HL-60 (cell line): ENCODE measurements at regions not wholly inside any gene's neighbourhood (a gene's known extent, or its start where the extent isn't known, plus 50 kb on each side); places are given as distances from the start of the nearest gene placed in this dataset.

Source experiments
- DNase-seq, 2 experiments: peaks; one replicate each; pipeline ENCODE4 v3.0.0-alpha.2; 2010 to 2020; ENCODE audit warnings: low read depth in 1 of 2, low spot score in 1 of 2
- H3K27ac ChIP-seq: fragments of 250-450 bp; sonication (Bioruptor Pico); replicated peaks from 2 replicates; pipeline ENCODE4 v1.5.1; 2020; ENCODE audit warnings: mild to moderate bottlenecking, moderate library complexity
- H3K27me3 ChIP-seq: fragments of 250-450 bp; sonication (Bioruptor Pico); 2 replicates; pipeline ENCODE4 v1.5.1; 2021; ENCODE audit warnings: mild to moderate bottlenecking, moderate library complexity; ENCODE audit not compliant: insufficient read depth, poor library complexity, severe bottlenecking
- H3K4me3 ChIP-seq: replicated peaks from 2 replicates; pipeline ENCODE4 v1.5.1; 2011; ENCODE audit warnings: mild to moderate bottlenecking, control low read depth, low read length; ENCODE audit not compliant: insufficient read depth
- GABPA ChIP-seq: IDR thresholded peaks from 2 replicates; pipeline ENCODE4 v1.6.1; 2012; ENCODE audit warnings: low read depth
- POLR2AphosphoS5 ChIP-seq: IDR thresholded peaks from 2 replicates; pipeline ENCODE4 v1.6.1; 2012; ENCODE audit warnings: low read depth
- SPI1 ChIP-seq: IDR thresholded peaks from 2 replicates; pipeline ENCODE4 v1.6.1; 2012; ENCODE audit warnings: low read depth, mild to moderate bottlenecking, borderline replicate concordance
- TF ChIP-seq, protein P1 (sequence below): IDR thresholded peaks from 2 replicates; pipeline ENCODE4 v1.6.1; 2012; ENCODE audit warnings: low read depth; ENCODE audit not compliant: insufficient replicate concordance
- TF ChIP-seq, protein P2 (sequence below): IDR thresholded peaks from one replicate; pipeline ENCODE4 v1.5.1; 2011; ENCODE audit warnings: low read length, control low read depth, inconsistent platforms; ENCODE audit not compliant: insufficient read depth

DNA sequence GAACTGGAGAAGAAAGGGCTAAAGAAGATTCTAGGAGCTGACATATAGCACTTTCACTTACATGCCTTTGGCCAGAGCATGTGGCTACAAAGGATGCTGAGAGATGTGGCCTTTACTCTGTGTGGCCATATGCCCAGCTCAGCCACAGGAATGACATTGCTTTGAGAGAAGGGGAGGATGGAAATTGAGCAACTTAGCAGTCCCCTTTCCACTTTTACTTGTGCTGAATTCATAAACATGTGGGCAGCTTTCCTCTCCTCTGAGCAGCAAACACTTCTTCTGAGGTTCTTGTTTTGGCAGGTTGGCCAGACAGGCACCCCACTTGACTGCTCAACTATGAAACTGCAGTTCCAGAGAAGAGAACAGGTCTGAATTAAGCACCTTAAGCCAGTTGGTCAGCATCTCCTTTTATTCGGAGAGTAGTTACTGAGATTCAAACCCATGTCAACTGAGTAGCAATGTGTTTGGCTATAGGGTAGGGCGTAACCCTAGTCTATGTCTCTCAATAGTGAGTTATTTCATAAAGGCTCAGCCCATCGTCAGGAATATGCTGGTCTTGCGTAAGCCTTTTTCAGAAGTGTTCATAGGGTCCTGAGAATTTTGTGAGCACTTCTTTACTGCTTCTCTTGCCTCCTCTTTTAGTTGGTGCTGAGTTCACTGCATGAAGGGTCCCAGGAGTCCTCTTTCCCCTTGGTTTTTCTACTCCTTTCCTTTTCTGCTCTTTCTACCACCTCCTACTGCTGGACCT, 134.5 kb downstream of the PALM2AKAP2 start:
- Histone ChIP-seq H3K27me3 (no peaks in the 10 kb centered on the region), H3K4me3 (no peak overlapping the region), H3K27ac (no peak overlapping the region)
- TF ChIP-seq POLR2AphosphoS5 = no peak
- TF ChIP-seq, protein P1, sequence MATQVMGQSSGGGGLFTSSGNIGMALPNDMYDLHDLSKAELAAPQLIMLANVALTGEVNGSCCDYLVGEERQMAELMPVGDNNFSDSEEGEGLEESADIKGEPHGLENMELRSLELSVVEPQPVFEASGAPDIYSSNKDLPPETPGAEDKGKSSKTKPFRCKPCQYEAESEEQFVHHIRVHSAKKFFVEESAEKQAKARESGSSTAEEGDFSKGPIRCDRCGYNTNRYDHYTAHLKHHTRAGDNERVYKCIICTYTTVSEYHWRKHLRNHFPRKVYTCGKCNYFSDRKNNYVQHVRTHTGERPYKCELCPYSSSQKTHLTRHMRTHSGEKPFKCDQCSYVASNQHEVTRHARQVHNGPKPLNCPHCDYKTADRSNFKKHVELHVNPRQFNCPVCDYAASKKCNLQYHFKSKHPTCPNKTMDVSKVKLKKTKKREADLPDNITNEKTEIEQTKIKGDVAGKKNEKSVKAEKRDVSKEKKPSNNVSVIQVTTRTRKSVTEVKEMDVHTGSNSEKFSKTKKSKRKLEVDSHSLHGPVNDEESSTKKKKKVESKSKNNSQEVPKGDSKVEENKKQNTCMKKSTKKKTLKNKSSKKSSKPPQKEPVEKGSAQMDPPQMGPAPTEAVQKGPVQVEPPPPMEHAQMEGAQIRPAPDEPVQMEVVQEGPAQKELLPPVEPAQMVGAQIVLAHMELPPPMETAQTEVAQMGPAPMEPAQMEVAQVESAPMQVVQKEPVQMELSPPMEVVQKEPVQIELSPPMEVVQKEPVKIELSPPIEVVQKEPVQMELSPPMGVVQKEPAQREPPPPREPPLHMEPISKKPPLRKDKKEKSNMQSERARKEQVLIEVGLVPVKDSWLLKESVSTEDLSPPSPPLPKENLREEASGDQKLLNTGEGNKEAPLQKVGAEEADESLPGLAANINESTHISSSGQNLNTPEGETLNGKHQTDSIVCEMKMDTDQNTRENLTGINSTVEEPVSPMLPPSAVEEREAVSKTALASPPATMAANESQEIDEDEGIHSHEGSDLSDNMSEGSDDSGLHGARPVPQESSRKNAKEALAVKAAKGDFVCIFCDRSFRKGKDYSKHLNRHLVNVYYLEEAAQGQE = no peak
- TF ChIP-seq GABPA = no peak
- no peak for TF ChIP-seq SPI1
- TF ChIP-seq, protein P2, sequence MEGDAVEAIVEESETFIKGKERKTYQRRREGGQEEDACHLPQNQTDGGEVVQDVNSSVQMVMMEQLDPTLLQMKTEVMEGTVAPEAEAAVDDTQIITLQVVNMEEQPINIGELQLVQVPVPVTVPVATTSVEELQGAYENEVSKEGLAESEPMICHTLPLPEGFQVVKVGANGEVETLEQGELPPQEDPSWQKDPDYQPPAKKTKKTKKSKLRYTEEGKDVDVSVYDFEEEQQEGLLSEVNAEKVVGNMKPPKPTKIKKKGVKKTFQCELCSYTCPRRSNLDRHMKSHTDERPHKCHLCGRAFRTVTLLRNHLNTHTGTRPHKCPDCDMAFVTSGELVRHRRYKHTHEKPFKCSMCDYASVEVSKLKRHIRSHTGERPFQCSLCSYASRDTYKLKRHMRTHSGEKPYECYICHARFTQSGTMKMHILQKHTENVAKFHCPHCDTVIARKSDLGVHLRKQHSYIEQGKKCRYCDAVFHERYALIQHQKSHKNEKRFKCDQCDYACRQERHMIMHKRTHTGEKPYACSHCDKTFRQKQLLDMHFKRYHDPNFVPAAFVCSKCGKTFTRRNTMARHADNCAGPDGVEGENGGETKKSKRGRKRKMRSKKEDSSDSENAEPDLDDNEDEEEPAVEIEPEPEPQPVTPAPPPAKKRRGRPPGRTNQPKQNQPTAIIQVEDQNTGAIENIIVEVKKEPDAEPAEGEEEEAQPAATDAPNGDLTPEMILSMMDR = no peak
- DNase-seq = no peak

DNA sequence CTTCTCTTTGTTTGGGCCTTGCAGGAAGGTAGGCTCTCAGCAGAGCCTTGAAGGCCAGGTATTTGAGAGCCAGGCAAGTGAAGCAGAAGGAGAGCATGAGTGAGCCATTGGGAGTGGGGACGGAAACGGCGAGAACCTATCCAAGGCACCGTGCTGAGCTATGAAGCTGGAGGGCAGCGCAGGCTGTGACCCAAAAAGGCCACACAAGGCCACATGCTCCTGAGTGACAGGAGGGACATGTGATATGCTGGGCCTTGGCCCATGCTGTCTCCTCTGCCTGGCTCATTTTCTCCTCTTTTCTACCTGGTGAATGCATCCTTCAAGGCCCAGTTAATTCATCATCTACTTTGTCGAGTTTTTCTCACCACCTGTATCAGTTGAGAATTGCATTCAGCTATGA, 136.3 kb downstream of the PALM2AKAP2 start:
- H3K27ac ChIP-seq = no peak overlapping the region
- TF ChIP-seq, protein P2 = no peak
- no peak for TF ChIP-seq SPI1
- TF ChIP-seq, protein P1 = no peak
- no peak for TF ChIP-seq POLR2AphosphoS5
- TF ChIP-seq GABPA = no peak
- DNase-seq = no peak
- H3K27me3 ChIP-seq = no peaks in the 10 kb centered on the region
- no peak overlapping the region for H3K4me3 ChIP-seq

DNA sequence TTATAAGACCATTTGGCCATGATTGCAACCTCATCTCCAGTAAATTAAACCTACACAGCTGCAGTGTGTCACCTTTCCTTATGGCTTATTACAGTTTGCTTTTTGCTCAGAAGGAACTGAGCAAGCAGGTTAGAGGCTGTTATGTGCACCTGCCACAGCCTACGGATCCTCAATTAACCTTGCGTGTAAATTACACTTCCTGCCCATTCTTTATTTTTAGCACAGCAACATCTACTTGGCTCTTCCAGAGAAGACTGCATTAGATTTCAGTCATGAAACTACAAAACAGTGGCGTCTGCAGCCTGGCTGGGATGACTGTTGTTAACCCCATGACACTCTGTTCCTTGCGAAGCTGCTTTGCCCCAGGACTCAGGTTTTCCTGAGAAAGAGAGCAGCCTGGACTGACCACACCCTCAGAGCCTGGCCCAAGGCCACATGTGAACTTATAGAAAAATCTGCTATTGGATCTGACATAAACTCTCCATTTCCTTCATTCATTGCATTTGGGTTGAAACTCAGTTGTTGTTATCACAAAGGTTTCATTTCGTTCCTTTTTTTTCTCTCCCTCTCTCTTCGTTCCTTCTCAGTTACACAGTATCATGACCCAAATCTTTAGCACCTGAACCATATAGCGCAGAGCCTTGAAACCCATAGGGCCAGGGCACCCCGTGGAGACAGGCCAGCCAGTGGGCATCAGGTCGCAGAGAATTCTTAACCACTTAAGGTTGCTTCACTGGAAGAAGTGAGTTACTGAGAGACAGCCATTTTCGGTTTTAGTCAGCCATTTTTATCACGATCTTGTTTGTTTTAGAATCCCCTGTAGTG, 138.6 kb downstream of the PALM2AKAP2 start:
- Histone ChIP-seq H3K4me3 (no peak overlapping the region), H3K27ac (no peak overlapping the region), H3K27me3 (no peaks in the 10 kb centered on the region)
- no peak for DNase-seq
- TF ChIP-seq POLR2AphosphoS5 (no peak), SPI1 (no peak)
- TF ChIP-seq, protein P2 = no peak
